Sigmoid colon (tissue), 6 donors: ENCODE measurements at regions not wholly inside any gene's neighbourhood (a gene's known extent, or its start where the extent isn't known, plus 50 kb on each side); places are given as distances from the start of the nearest gene placed in this dataset.

Experiments
- DNase-seq: peaks from one replicate; pipeline ENCODE4 v3.0.0-alpha.2; 2019
- H3K27ac ChIP-seq, 4 donors: fragments of 200-600 bp; sonication (generic); one replicate each; pipeline ENCODE4 v1.5.1; 2016 to 2019; ENCODE audit warnings: mild to moderate bottlenecking in 1 of 4
- H3K27me3 ChIP-seq, 3 donors: fragments of 200-600 bp; sonication (generic); one replicate each; pipeline ENCODE4 v1.5.1; 2019; ENCODE audit warnings: mild to moderate bottlenecking in 1 of 3
- H3K36me3 ChIP-seq, 4 donors: fragments of 200-600 bp; sonication (generic); one replicate each; pipeline ENCODE4 v1.5.1; 2016 to 2019
- H3K4me1 ChIP-seq, 4 donors: fragments of 200-600 bp; sonication (generic); one replicate each; pipeline ENCODE4 v1.5.1; 2017 to 2019
- H3K4me3 ChIP-seq, 4 donors: fragments of 200-600 bp; sonication (generic); one replicate each; pipeline ENCODE4 v1.5.1; 2017 to 2019; ENCODE audit warnings: mild to moderate bottlenecking in 2 of 4, moderate library complexity in 1 of 4
- H3K9me3 ChIP-seq, 4 donors: fragments of 200-600 bp in 3 of 4; sonication (generic) in 3 of 4; one replicate each; pipeline versions ENCODE4 v1.5.1 to v1.6.1; 2013 to 2019
- EP300 ChIP-seq, 4 donors: sonication (generic); formaldehyde crosslinking; IDR thresholded peaks; one replicate each; pipeline ENCODE4 v1.6.1; 2017; ENCODE audit warnings: antibody characterized with exemption in 4 of 4
- POLR2A ChIP-seq, 2 donors: fragments of 450-650 bp; IDR thresholded peaks; one replicate each; pipeline ENCODE4 v1.6.1; 2016; ENCODE audit warnings: antibody characterized with exemption in 2 of 2, mild to moderate bottlenecking in 2 of 2, moderate library complexity in 2 of 2
- POLR2AphosphoS5 ChIP-seq, 4 donors: sonication (generic); formaldehyde crosslinking; IDR thresholded peaks; one replicate each; pipeline ENCODE4 v1.6.1; 2017; ENCODE audit warnings: antibody characterized with exemption in 4 of 4
- WGBS, 2 donors: extraction: QIAGEN DNeasy Blood & Tissue Kit; methylation state at CpG; one replicate each; pipeline ENCODE4 v1.1.7; 2013; 5-methylcytosine and 5-hydroxymethylcytosine counted together
- intact Hi-C: fragments of 100-400 bp; cut with DNase I; formaldehyde crosslinking; loops from one replicate; pipeline ENCODE4 v1.15.1; 2023
- TF ChIP-seq, protein P1 (sequence below), 4 experiments: fragments of 450-650 bp in 3 of 4; fragments of 200-600 bp in 1 of 4; IDR thresholded peaks; one replicate each; pipeline ENCODE4 v1.5.1; 2016 to 2019; ENCODE audit warnings: antibody characterized with exemption in 4 of 4, mild to moderate bottlenecking in 3 of 4, moderate library complexity in 2 of 4
- donor health status: healthy with polysubstance abuse.
- donor health status: healthy.

DNA sequence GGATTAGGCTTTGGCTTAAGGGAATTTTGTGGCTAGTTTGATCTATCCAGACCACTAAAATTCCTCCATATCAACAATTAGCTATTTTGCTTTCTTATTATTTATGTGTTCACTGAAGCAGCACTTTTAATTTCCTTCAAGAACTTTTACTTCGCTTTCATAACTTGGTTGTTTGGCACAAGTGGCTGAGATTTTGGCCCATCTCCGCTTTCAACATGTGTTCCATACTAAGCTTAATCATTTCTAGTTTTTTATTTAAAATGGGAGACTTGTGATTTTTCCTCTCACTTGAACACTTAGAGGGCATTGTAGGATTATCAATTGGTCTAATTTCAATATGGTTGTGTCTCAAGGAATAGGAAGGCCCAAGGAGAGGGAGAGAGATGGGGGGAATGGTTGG, 102.4 kb upstream of the HSF2 start:
- no peak for TF ChIP-seq EP300 (IDR thresholded peaks at IDR 0.05)
- no peak for TF ChIP-seq POLR2AphosphoS5 (IDR thresholded peaks at IDR 0.05)
- TF ChIP-seq, protein P1, sequence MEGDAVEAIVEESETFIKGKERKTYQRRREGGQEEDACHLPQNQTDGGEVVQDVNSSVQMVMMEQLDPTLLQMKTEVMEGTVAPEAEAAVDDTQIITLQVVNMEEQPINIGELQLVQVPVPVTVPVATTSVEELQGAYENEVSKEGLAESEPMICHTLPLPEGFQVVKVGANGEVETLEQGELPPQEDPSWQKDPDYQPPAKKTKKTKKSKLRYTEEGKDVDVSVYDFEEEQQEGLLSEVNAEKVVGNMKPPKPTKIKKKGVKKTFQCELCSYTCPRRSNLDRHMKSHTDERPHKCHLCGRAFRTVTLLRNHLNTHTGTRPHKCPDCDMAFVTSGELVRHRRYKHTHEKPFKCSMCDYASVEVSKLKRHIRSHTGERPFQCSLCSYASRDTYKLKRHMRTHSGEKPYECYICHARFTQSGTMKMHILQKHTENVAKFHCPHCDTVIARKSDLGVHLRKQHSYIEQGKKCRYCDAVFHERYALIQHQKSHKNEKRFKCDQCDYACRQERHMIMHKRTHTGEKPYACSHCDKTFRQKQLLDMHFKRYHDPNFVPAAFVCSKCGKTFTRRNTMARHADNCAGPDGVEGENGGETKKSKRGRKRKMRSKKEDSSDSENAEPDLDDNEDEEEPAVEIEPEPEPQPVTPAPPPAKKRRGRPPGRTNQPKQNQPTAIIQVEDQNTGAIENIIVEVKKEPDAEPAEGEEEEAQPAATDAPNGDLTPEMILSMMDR (IDR thresholded peaks at IDR 0.05), result no peak
- TF ChIP-seq POLR2A (IDR thresholded peaks at IDR 0.05), result no peak
- intact Hi-C loops, result no loop called here
- Histone ChIP-seq H3K27me3 (no peaks in the 10 kb centered on the region), H3K9me3 (no peaks in the 10 kb centered on the region), H3K4me1 (no peaks in the 10 kb centered on the region), H3K36me3 (no peaks in the 10 kb centered on the region), H3K4me3 (no peak overlapping the region), H3K27ac (no peak overlapping the region)
- WGBS, 2 donors, result 91 to 94% methylated on average over 2 of the region's 2 CpGs
- DNase-seq, result no peak

DNA sequence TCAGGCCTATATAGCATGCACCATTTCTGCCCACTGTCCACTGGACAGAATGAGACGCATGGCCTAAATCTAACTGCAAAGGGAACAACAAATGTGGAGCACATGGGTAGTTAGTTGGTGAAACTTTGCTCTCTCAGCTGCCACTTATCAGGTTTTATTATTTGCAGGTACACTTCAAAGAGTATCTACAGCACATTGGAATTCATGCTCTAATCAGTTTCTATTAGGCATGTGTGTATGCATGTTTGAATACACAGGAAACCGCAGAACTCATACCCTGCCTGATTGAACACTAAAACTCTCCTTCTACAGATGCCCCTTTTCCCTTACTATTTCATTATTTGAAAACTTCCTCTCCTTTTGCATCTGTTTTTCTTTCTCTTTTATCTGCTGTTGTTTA, 97.4 kb upstream of the HSF2 start:
- Histone ChIP-seq H3K27me3 (no peaks in the 10 kb centered on the region), H3K4me1 (no peaks in the 10 kb centered on the region), H3K4me3 (no peak overlapping the region), H3K27ac (no peak overlapping the region), H3K36me3 (no peaks in the 10 kb centered on the region), H3K9me3 (no peaks in the 10 kb centered on the region)
- DNase-seq, result no peak
- 87 to 90% methylated on average over 2 of the region's 2 CpGs for WGBS, 2 donors
- intact Hi-C loops, result no loop called here
- TF ChIP-seq, protein P1 (IDR thresholded peaks at IDR 0.05), result no peak
- TF ChIP-seq POLR2A (IDR thresholded peaks at IDR 0.05) (no peak), POLR2AphosphoS5 (IDR thresholded peaks at IDR 0.05) (no peak), EP300 (IDR thresholded peaks at IDR 0.05) (no peak)

DNA sequence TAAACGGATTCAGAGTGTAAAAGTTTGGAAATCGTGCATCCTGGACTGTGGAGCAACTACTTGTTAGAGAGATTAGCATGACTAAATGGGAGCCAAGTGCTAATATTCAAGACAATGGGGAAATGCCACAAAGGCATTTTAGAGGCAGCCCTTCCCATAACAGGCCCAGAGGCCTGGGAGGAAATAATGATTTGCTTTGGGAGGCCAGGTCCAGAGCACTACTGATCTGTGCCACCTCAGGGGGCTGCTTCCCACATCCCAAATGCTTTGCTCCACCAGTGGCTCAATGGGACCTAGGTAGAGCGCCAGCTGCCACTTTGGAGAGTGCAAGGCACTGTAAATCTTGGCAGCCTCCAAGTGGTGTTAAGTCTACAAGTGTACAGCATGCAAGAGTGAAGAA, 91.9 kb upstream of the HSF2 start:
- WGBS, 2 donors, result 83 to 86% methylated on average over 3 of the region's 3 CpGs
- H3K4me1 ChIP-seq, result no peaks in the 10 kb centered on the region

DNA sequence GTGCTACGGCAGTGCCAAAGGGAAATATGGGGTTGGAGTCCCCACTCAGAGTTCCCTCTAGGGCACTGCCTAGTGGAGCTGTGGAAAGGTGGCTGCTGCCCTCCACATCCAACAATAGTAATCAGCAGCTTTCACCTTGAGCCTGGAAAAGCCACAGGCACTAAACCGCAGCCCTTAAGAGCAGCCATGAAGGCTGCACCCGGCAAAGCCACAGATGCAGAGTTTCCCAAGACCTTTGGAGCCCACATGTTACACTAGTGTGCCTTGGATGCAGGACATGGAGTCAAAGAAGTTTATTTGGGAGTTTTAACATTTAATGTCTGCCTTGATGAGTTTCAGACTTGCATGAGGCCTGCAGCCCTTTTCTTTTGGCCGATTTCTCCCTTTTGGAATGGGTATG, 91.4 kb upstream of the HSF2 start:
- Histone ChIP-seq H3K4me1 (no peaks in the 10 kb centered on the region), H3K36me3 (no peaks in the 10 kb centered on the region)

More for the DNA sequence above, 91.9 kb upstream of the HSF2 start:
- H3K36me3 ChIP-seq, result no peaks in the 10 kb centered on the region
- peaks cover 0 to 5% (median 0%) of the 10 kb centered on the region in 4 donors for H3K9me3 ChIP-seq
- no peak overlapping the region for H3K27ac ChIP-seq
- no peak overlapping the region for H3K4me3 ChIP-seq
- DNase-seq, result no peak
- TF ChIP-seq, protein P1 (IDR thresholded peaks at IDR 0.05), result no peak
- TF ChIP-seq EP300 (IDR thresholded peaks at IDR 0.05) (no peak), POLR2A (IDR thresholded peaks at IDR 0.05) (no peak), POLR2AphosphoS5 (IDR thresholded peaks at IDR 0.05) (no peak)
- no peaks in the 10 kb centered on the region for H3K27me3 ChIP-seq
- intact Hi-C loops, result no loop called here

More for the DNA sequence above, 91.4 kb upstream of the HSF2 start:
- H3K4me3 ChIP-seq, result no peak overlapping the region
- intact Hi-C loops, result no loop called here
- DNase-seq, result no peak
- TF ChIP-seq POLR2AphosphoS5 (IDR thresholded peaks at IDR 0.05), result no peak
- TF ChIP-seq, protein P1 (IDR thresholded peaks at IDR 0.05), result no peak
- no peak for TF ChIP-seq POLR2A (IDR thresholded peaks at IDR 0.05)
- no peak for TF ChIP-seq EP300 (IDR thresholded peaks at IDR 0.05)
- WGBS, 2 donors, result 87 to 90% methylated on average over 4 of the region's 4 CpGs
- H3K27ac ChIP-seq, result no peak overlapping the region
- peaks cover 0 to 5% (median 0%) of the 10 kb centered on the region in 4 donors for H3K9me3 ChIP-seq
- no peaks in the 10 kb centered on the region for H3K27me3 ChIP-seq
